WTC11 (cell line): ENCODE measurements at regions not wholly inside any gene's neighbourhood (a gene's known extent, or its start where the extent isn't known, plus 50 kb on each side); places are given as distances from the start of the nearest gene placed in this dataset.
"Not testable (repeated sequence)": the region's sequence is repeated elsewhere in the genome, so short reads cannot be mapped to it uniquely, and the experiment has no call there.

Experiments
- ATAC-seq: fragments of 200-7000 bp; cut with Tn5 transposase; 2 replicates; pipeline ENCODE4 v1.10.0; 2021; ENCODE audit warnings: mild to moderate bottlenecking, moderate library complexity
- CTCF ChIA-PET: fragments of 300-600 bp; sonication (Branson Sonifier 250); formaldehyde crosslinking; loops from one replicate; lab custom pipeline; 2021; ENCODE audit warnings: antibody characterized with exemption; lab: Charles Lee
- POLR2A ChIA-PET: fragments of 350-600 bp; sonication (Branson Sonifier 250); formaldehyde crosslinking; loops from one replicate; lab custom pipeline; 2021; ENCODE audit warnings: antibody characterized with exemption; lab: Charles Lee
- DNase-seq: peaks from one replicate; pipeline ENCODE4 v3.0.0; 2021; ENCODE audit warnings: low spot score
- H3K27ac Mint-ChIP-seq: 2 replicates; pipeline ENCODE4 v1.8.0; 2021; ENCODE audit warnings: mixed read lengths
- H3K27me3 Mint-ChIP-seq: 2 replicates; pipeline ENCODE4 v1.8.0; 2021; ENCODE audit warnings: low read depth, mild to moderate bottlenecking, moderate library complexity, mixed read lengths
- H3K36me3 Mint-ChIP-seq: 2 replicates; pipeline ENCODE4 v1.8.0; 2021; ENCODE audit warnings: mixed read lengths
- H3K4me1 Mint-ChIP-seq: 2 replicates; pipeline ENCODE4 v1.8.0; 2022; ENCODE audit warnings: mixed read lengths
- H3K4me3 Mint-ChIP-seq: 2 replicates; pipeline ENCODE4 v1.8.0; 2021; ENCODE audit warnings: mild to moderate bottlenecking, moderate library complexity, mixed read lengths
- H3K9me3 Mint-ChIP-seq: 2 replicates; pipeline ENCODE4 v1.8.0; 2021; ENCODE audit warnings: mixed read lengths
- ATF1 ChIP-seq: sonication (generic); formaldehyde crosslinking; IDR thresholded peaks from 2 replicates; pipeline ENCODE4 v1.8.1; 2023; ENCODE audit warnings: mild to moderate bottlenecking, moderate library complexity, missing genetic modification reagents
- CBFB ChIP-seq: sonication (generic); formaldehyde crosslinking; IDR thresholded peaks from 2 replicates; pipeline ENCODE4 v1.8.1; 2022; ENCODE audit warnings: mild to moderate bottlenecking, low read depth, missing genetic modification reagents
- CTCF ChIP-seq: fragments of 200-600 bp; IDR thresholded peaks from 2 replicates; pipeline ENCODE4 v1.8.0; 2022; ENCODE audit warnings: antibody characterized with exemption
- FOXJ3 ChIP-seq: sonication (generic); formaldehyde crosslinking; IDR thresholded peaks from 2 replicates; pipeline ENCODE4 v1.9.0; 2021; ENCODE audit warnings: missing genetic modification reagents, mild to moderate bottlenecking, borderline replicate concordance
- FOXP4 ChIP-seq: sonication (generic); formaldehyde crosslinking; IDR thresholded peaks from 2 replicates; pipeline ENCODE4 v1.8.0; 2022; ENCODE audit warnings: mild to moderate bottlenecking, missing genetic modification reagents
- IRF1 ChIP-seq: sonication (generic); formaldehyde crosslinking; IDR thresholded peaks from 2 replicates; pipeline ENCODE4 v1.8.0; 2023; ENCODE audit warnings: missing genetic modification reagents
- IRF2 ChIP-seq: sonication (generic); formaldehyde crosslinking; IDR thresholded peaks from 2 replicates; pipeline ENCODE4 v1.8.0; 2022; ENCODE audit warnings: low read depth, missing genetic modification reagents, borderline replicate concordance
- NFYB ChIP-seq: sonication (generic); formaldehyde crosslinking; conservative IDR thresholded peaks from 2 replicates; pipeline ENCODE4 v1.8.0; 2022; ENCODE audit warnings: low read depth, missing genetic modification reagents
- NR3C1 ChIP-seq: sonication (generic); formaldehyde crosslinking; conservative IDR thresholded peaks from 2 replicates; pipeline ENCODE4 v1.8.1; 2023; ENCODE audit warnings: low read depth, mild to moderate bottlenecking, missing genetic modification reagents
- OVOL2 ChIP-seq: fragments of 250-450 bp; sonication (Bioruptor Pico); IDR thresholded peaks from 2 replicates; pipeline ENCODE4 v1.9.0; 2021; ENCODE audit warnings: mild to moderate bottlenecking, borderline replicate concordance
- PRDM15 ChIP-seq: sonication (generic); formaldehyde crosslinking; IDR thresholded peaks from 2 replicates; pipeline ENCODE4 v1.8.0; 2022; ENCODE audit warnings: missing genetic modification reagents
- SMAD4 ChIP-seq: sonication (generic); formaldehyde crosslinking; IDR thresholded peaks from 2 replicates; pipeline ENCODE4 v1.8.0; 2022; ENCODE audit warnings: mild to moderate bottlenecking, missing genetic modification reagents
- SOX15 ChIP-seq: fragments of 250-450 bp; sonication (Bioruptor Pico); IDR thresholded peaks from 2 replicates; pipeline ENCODE4 v1.9.0; 2021; ENCODE audit warnings: mild to moderate bottlenecking
- TEAD1 ChIP-seq: sonication (generic); formaldehyde crosslinking; IDR thresholded peaks from 2 replicates; pipeline ENCODE4 v1.8.0; 2022; ENCODE audit warnings: mild to moderate bottlenecking, missing genetic modification reagents
- USF2 ChIP-seq: sonication (generic); formaldehyde crosslinking; IDR thresholded peaks from 2 replicates; pipeline ENCODE4 v1.8.1; 2023; ENCODE audit warnings: mild to moderate bottlenecking, missing genetic modification reagents, moderate library complexity
- ZMAT4 ChIP-seq: fragments of 250-450 bp; sonication (Bioruptor Pico); IDR thresholded peaks from 2 replicates; pipeline ENCODE4 v1.9.0; 2021; ENCODE audit warnings: mild to moderate bottlenecking
- ZNF263 ChIP-seq: sonication (generic); formaldehyde crosslinking; IDR thresholded peaks from 2 replicates; pipeline ENCODE4 v1.8.1; 2022; ENCODE audit warnings: low read depth, mild to moderate bottlenecking, moderate library complexity, missing genetic modification reagents
- ZNF423 ChIP-seq: fragments of 250-450 bp; sonication (Bioruptor Pico); IDR thresholded peaks from 2 replicates; pipeline ENCODE4 v2.1.2; 2022; ENCODE audit warnings: mild to moderate bottlenecking, moderate library complexity
- ZNF512 ChIP-seq: sonication (generic); formaldehyde crosslinking; IDR thresholded peaks from 2 replicates; pipeline ENCODE4 v1.8.1; 2022; ENCODE audit warnings: missing genetic modification reagents, borderline replicate concordance
- ZNF671 ChIP-seq: fragments of 250-450 bp; sonication (Bioruptor Pico); IDR thresholded peaks from 2 replicates; pipeline ENCODE4 v1.8.0; 2021; ENCODE audit warnings: mild to moderate bottlenecking

- Mint-ChIP-seq H3K27ac (no peak overlapping the region), H3K36me3 (no peaks in the 10 kb centered on the region; the same call in 1 of the 2 replicates), H3K4me1 (no peaks in the 10 kb centered on the region), H3K27me3 (peaks cover 5% of the 10 kb centered on the region; the same call in 1 of the 2 replicates), H3K4me3 (no peak overlapping the region)
- ATAC-seq (no peak), DNase-seq (no peak)
- ChIA-PET CTCF (no interaction called here), POLR2A (no interaction called here)
- TF ChIP-seq USF2 (no peak), IRF2 (no peak)
- TF ChIP-seq, all 79 proteins: peak for 0
- peaks cover 13% of the 10 kb centered on the region for H3K9me3 Mint-ChIP-seq
These were observed 540.9 kb downstream of the TBC1D22A start for GRCh38 chr22:47303161-47303890.

GRCh38 chr22:47302587-47302986, 540.1 kb downstream of the TBC1D22A start:
- POLR2A ChIA-PET, CTCF ChIA-PET, H3K4me3 Mint-ChIP-seq, H3K27ac Mint-ChIP-seq, H3K4me1 Mint-ChIP-seq, H3K36me3 Mint-ChIP-seq, ATAC-seq, H3K27me3 Mint-ChIP-seq, DNase-seq: not testable (repeated sequence)
- peaks cover 11% of the 10 kb centered on the region for H3K9me3 Mint-ChIP-seq

- Mint-ChIP-seq H3K36me3 (no peaks in the 10 kb centered on the region; the same call in 1 of the 2 replicates), H3K4me1 (no peaks in the 10 kb centered on the region), H3K4me3 (no peak overlapping the region), H3K9me3 (peaks cover 5% of the 10 kb centered on the region), H3K27ac (no peak overlapping the region), H3K27me3 (peaks cover 3% of the 10 kb centered on the region; the same call in 1 of the 2 replicates)
- no peak for ATAC-seq
- DNase-seq = no peak
- POLR2A ChIA-PET = no interaction called here
- CTCF ChIA-PET = no interaction called here
- TF ChIP-seq ATF1 (CRISPR knock-in tag) (no peak), ZNF263 (CRISPR knock-in tag) (no peak), TEAD1 (no peak), SOX15 (CRISPR knock-in tag) (no peak), ZNF423 (CRISPR knock-in tag) (no peak), ZMAT4 (no peak), FOXJ3 (CRISPR knock-in tag) (no peak), NFYB (CRISPR knock-in tag) (no peak), FOXP4 (no peak), ZNF671 (CRISPR knock-in tag) (no peak), CTCF (no peak), SMAD4 (CRISPR knock-in tag) (no peak), IRF1 (CRISPR knock-in tag) (no peak), PRDM15 (CRISPR knock-in tag) (no peak), OVOL2 (no peak), CBFB (CRISPR knock-in tag) (no peak), ZNF512 (no peak), NR3C1 (CRISPR knock-in tag) (no peak)
These were observed 539.5 kb downstream of the TBC1D22A start for GRCh38 chr22:47301820-47302475.
